ENCODE measurements at regions not wholly inside any gene's neighbourhood (a gene's known extent, or its start where the extent isn't known, plus 50 kb on each side); places are given as distances from the start of the nearest gene placed in this dataset.

- Histone ChIP-seq H3K4me1 (no peaks in the 10 kb centered on the region), H3K27ac (no peak overlapping the region), H3K4me3 (no peak overlapping the region), H3K36me3 (replicated peaks in 1 of 2; ENCODE audit: insufficient read depth in 1 of 2, low read depth in 2 of 2) (no peaks in the 10 kb centered on the region), H3K9me3 (peaks cover 0 to 5% (median 0%) of the 10 kb centered on the region in 3 donors), H3K27me3 (no peaks in the 10 kb centered on the region)
- 59 to 64% methylated on average over 2 of the region's 2 CpGs for WGBS, 2 donors
- intact Hi-C loops (cut with DNase I), result no loop called here
- DNase-seq (no peak), ATAC-seq (no peak)
- TF ChIP-seq POLR2A (IDR thresholded peaks at IDR 0.05), result no peak
- TF ChIP-seq CTCF (IDR thresholded peaks at IDR 0.05), result no peak
These were observed 70.8 kb upstream of the GNAZ start for GRCh38 chr22:22999523-22999922.

DNA sequence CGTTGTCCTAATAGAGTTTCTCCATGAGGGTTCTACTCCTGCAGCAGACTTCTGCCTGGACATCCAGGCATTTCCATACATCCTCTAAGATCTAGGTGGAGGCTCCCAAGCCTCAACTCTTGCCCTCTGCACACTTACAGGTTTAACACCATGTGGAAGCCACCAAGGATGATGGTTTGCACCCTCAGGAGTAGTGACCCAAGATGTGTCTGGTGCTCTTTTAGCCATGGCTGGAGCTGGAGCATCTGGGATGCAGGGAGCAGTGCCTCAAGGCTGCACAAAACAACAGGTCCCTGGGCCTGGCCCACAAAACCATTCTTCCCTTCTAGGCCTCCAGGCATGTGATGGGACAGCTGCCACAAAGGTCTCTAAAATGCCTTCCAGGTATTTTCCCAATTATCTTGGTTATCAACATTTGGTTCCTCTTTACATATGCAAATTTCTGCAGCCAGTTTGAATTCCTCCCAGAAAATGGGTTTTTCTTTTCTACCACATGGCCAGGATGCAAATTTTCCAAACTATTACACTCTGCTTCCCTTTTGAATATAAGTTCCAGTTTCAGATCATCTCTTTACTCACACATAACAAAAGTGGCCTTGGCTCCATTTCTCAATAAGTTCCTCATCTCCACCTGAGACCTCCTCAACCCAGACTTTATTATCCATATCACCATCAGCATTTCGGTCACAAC is 69.5 kb upstream of the GNAZ start:
- intact Hi-C loops (cut with DNase I), result no loop called here
- Histone ChIP-seq H3K4me1 (no peaks in the 10 kb centered on the region), H3K36me3 (replicated peaks in 1 of 2; ENCODE audit: insufficient read depth in 1 of 2, low read depth in 2 of 2) (no peaks in the 10 kb centered on the region), H3K27ac (no peak overlapping the region), H3K9me3 (peaks cover 0 to 5% (median 0%) of the 10 kb centered on the region in 3 donors), H3K4me3 (no peak overlapping the region), H3K27me3 (no peaks in the 10 kb centered on the region)
- ATAC-seq (no peak), DNase-seq (no peak)
- 61 to 63% methylated on average over 1 to 2 of the region's 2 CpGs for WGBS, 2 donors
- TF ChIP-seq CTCF (IDR thresholded peaks at IDR 0.05) (no peak), POLR2A (IDR thresholded peaks at IDR 0.05) (no peak)

GRCh38 chr22:23001463-23001862 is 68.9 kb upstream of the GNAZ start:
- intact Hi-C loops (cut with DNase I), result no loop called here
- Histone ChIP-seq H3K4me3 (no peak overlapping the region), H3K4me1 (no peaks in the 10 kb centered on the region), H3K36me3 (replicated peaks in 1 of 2; ENCODE audit: insufficient read depth in 1 of 2, low read depth in 2 of 2) (no peaks in the 10 kb centered on the region), H3K27ac (no peak overlapping the region), H3K27me3 (no peaks in the 10 kb centered on the region), H3K9me3 (peaks cover 0 to 5% (median 0%) of the 10 kb centered on the region in 3 donors)
- ATAC-seq (no peak), DNase-seq (no peak)
- TF ChIP-seq CTCF (IDR thresholded peaks at IDR 0.05), result no peak
- TF ChIP-seq POLR2A (IDR thresholded peaks at IDR 0.05), result no peak

- no peak for TF ChIP-seq CTCF (IDR thresholded peaks at IDR 0.05)
- TF ChIP-seq POLR2A (IDR thresholded peaks at IDR 0.05), result no peak
- no peak for ATAC-seq
- 85 to 86% methylated on average over 2 of the region's 2 CpGs for WGBS, 2 donors
- DNase-seq, result no peak
- Histone ChIP-seq H3K4me3 (no peak overlapping the region), H3K27ac (no peak overlapping the region), H3K4me1 (no peaks in the 10 kb centered on the region), H3K9me3 (no peaks in the 10 kb centered on the region), H3K36me3 (replicated peaks in 1 of 2; ENCODE audit: insufficient read depth in 1 of 2, low read depth in 2 of 2) (no peaks in the 10 kb centered on the region), H3K27me3 (no peaks in the 10 kb centered on the region)
- intact Hi-C loops (cut with DNase I), result no loop called here
These were observed 67.6 kb upstream of the GNAZ start for GRCh38 chr22:23002612-23003180.

GRCh38 chr22:23007823-23008222 is 62.5 kb upstream of the GNAZ start:
- ATAC-seq (no peak), DNase-seq (no peak)
- H3K36me3 ChIP-seq (replicated peaks in 1 of 2; ENCODE audit: insufficient read depth in 1 of 2, low read depth in 2 of 2), result no peaks in the 10 kb centered on the region
- TF ChIP-seq POLR2A (IDR thresholded peaks at IDR 0.05) (no peak), CTCF (IDR thresholded peaks at IDR 0.05) (no peak)
- H3K27me3 ChIP-seq, result no peaks in the 10 kb centered on the region
- no peaks in the 10 kb centered on the region for H3K9me3 ChIP-seq
- intact Hi-C loops (cut with DNase I), result no loop called here
- WGBS, 2 donors, result 69 to 92% methylated on average over 1 of the region's 1 CpG
- H3K27ac ChIP-seq, result no peak overlapping the region
- H3K4me1 ChIP-seq, result peaks cover 3% of the 10 kb centered on the region
- H3K4me3 ChIP-seq, result no peak overlapping the region

Measured in body of pancreas (tissue), 4 donors.